HT-29 (cell line): ENCODE measurements at regions not wholly inside any gene's neighbourhood (a gene's known extent, or its start where the extent isn't known, plus 50 kb on each side); places are given as distances from the start of the nearest gene placed in this dataset. TPM values are rescaled to one million over a fixed set of nuclear protein-coding genes. Genes with fewer than 3 reads are reported as not detected.
A peak's percentile ranks its signal among the peaks of the same experiment; 100 is the strongest.

Source experiments
- DNase-seq: peaks from one replicate; pipeline ENCODE4 v3.0.0-alpha.2; 2015; ENCODE audit warnings: low spot score
- small RNA-seq: library from RNA; depleted of rRNA; stranded (forward); fragments of <200 nt; gene quantifications from one replicate; pipeline ENCODE3, GENCODE V24; 2014

GRCh38 chr5:17167171-17167891, 50.1 kb upstream of the BASP1 start:
- DNase-seq: no peak

Small RNA genes lying in the stretch of these regions (small RNA-seq; reads per million reads assigned to genes)
- gene RF00019 (not detected), gene RNA5SP180 (1.1 reads per million, percentile 39 among the genes with 10 or more reads in this experiment)
